Peyer's patch (tissue), 4 donors: ENCODE measurements at regions not wholly inside any gene's neighbourhood (a gene's known extent, or its start where the extent isn't known, plus 50 kb on each side); places are given as distances from the start of the nearest gene placed in this dataset.

Experiments
- POLR2A ChIP-seq, 2 donors: fragments of 450-650 bp; IDR thresholded peaks; one replicate each; pipeline ENCODE4 v1.5.1; 2017; ENCODE audit warnings: antibody characterized with exemption in 2 of 2, mild to moderate bottlenecking in 2 of 2, moderate library complexity in 2 of 2
- TF ChIP-seq, protein P1 (sequence below), 6 experiments: fragments of 450-650 bp in 4 of 6; fragments of 200-600 bp in 2 of 6; sonication (generic) in 1 of 6; IDR thresholded peaks; one replicate each; pipeline ENCODE4 v1.5.1; 2017 to 2019; ENCODE audit warnings: antibody characterized with exemption in 6 of 6, mild to moderate bottlenecking in 3 of 6, moderate library complexity in 1 of 6

GRCh38 chr1:218679988-218680748, 335.0 kb downstream of the TGFB2 start:
- TF ChIP-seq, protein P1, sequence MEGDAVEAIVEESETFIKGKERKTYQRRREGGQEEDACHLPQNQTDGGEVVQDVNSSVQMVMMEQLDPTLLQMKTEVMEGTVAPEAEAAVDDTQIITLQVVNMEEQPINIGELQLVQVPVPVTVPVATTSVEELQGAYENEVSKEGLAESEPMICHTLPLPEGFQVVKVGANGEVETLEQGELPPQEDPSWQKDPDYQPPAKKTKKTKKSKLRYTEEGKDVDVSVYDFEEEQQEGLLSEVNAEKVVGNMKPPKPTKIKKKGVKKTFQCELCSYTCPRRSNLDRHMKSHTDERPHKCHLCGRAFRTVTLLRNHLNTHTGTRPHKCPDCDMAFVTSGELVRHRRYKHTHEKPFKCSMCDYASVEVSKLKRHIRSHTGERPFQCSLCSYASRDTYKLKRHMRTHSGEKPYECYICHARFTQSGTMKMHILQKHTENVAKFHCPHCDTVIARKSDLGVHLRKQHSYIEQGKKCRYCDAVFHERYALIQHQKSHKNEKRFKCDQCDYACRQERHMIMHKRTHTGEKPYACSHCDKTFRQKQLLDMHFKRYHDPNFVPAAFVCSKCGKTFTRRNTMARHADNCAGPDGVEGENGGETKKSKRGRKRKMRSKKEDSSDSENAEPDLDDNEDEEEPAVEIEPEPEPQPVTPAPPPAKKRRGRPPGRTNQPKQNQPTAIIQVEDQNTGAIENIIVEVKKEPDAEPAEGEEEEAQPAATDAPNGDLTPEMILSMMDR (IDR thresholded peaks at IDR 0.05): no peak
- no peak for TF ChIP-seq POLR2A (IDR thresholded peaks at IDR 0.05)
